ENCODE measurements at regions not wholly inside any gene's neighbourhood (a gene's known extent, or its start where the extent isn't known, plus 50 kb on each side); places are given as distances from the start of the nearest gene placed in this dataset.

GRCh38 chr3:30102356-30102755 lies 504.0 kb upstream of the TGFBR2 start:
- no peak for TF ChIP-seq CTCF (conservative IDR thresholded peaks at IDR 0.05)
- H3K27me3 Mint-ChIP-seq (ENCODE audit: low read depth), result no peaks in the 10 kb centered on the region
- DNase-seq (ENCODE audit: low read depth, low spot score), result no peak
- H3K27ac Mint-ChIP-seq (ENCODE audit: unreplicated experiment), result no peak overlapping the region
- peaks cover 16% of the 10 kb centered on the region for H3K36me3 Mint-ChIP-seq (ENCODE audit: low read depth)
- peaks cover 27% of the 10 kb centered on the region for H3K4me1 Mint-ChIP-seq
- peaks cover 16% of the 10 kb centered on the region for H3K9me3 Mint-ChIP-seq
- no peak overlapping the region for H3K4me3 Mint-ChIP-seq

GRCh38 chr3:30103186-30103585 lies 503.2 kb upstream of the TGFBR2 start:
- peaks cover 16% of the 10 kb centered on the region for H3K36me3 Mint-ChIP-seq (ENCODE audit: low read depth)
- DNase-seq (ENCODE audit: low read depth, low spot score), result no peak
- H3K4me3 Mint-ChIP-seq, result no peak overlapping the region
- peaks cover 16% of the 10 kb centered on the region for H3K9me3 Mint-ChIP-seq
- peaks cover 25% of the 10 kb centered on the region for H3K4me1 Mint-ChIP-seq
- H3K27ac Mint-ChIP-seq (ENCODE audit: unreplicated experiment), result no peak overlapping the region
- TF ChIP-seq CTCF (conservative IDR thresholded peaks at IDR 0.05), result no peak
- no peaks in the 10 kb centered on the region for H3K27me3 Mint-ChIP-seq (ENCODE audit: low read depth)

GRCh38 chr3:30107531-30107930 lies 498.9 kb upstream of the TGFBR2 start:
- Mint-ChIP-seq H3K9me3 (peaks cover 11% of the 10 kb centered on the region), H3K36me3 (ENCODE audit: low read depth) (peaks cover 14% of the 10 kb centered on the region), H3K27ac (ENCODE audit: unreplicated experiment) (no peak overlapping the region), H3K4me3 (no peak overlapping the region), H3K27me3 (ENCODE audit: low read depth) (no peaks in the 10 kb centered on the region), H3K4me1 (no peaks in the 10 kb centered on the region)
- DNase-seq (ENCODE audit: low read depth, low spot score), result no peak
- TF ChIP-seq CTCF (conservative IDR thresholded peaks at IDR 0.05), result no peak

- H3K4me3 Mint-ChIP-seq, result no peak overlapping the region
- no peak for DNase-seq (ENCODE audit: low read depth, low spot score)
- no peaks in the 10 kb centered on the region for H3K27me3 Mint-ChIP-seq (ENCODE audit: low read depth)
- no peak for TF ChIP-seq CTCF (conservative IDR thresholded peaks at IDR 0.05)
- H3K4me1 Mint-ChIP-seq, result peaks cover 6% of the 10 kb centered on the region
- peak overlapping the region; percentile 40 for H3K27ac Mint-ChIP-seq (ENCODE audit: unreplicated experiment)
- no peaks in the 10 kb centered on the region for H3K36me3 Mint-ChIP-seq (ENCODE audit: low read depth)
- no peaks in the 10 kb centered on the region for H3K9me3 Mint-ChIP-seq
Observed at GRCh38 chr3:30112411-30112810, 494.0 kb upstream of the TGFBR2 start.

GRCh38 chr3:30112902-30113484 lies 493.4 kb upstream of the TGFBR2 start:
- peak; percentile 73 for TF ChIP-seq CTCF (conservative IDR thresholded peaks at IDR 0.05)
- no peak overlapping the region for H3K4me3 Mint-ChIP-seq
- H3K9me3 Mint-ChIP-seq, result no peaks in the 10 kb centered on the region
- peaks cover 6% of the 10 kb centered on the region for H3K4me1 Mint-ChIP-seq
- no peak overlapping the region for H3K27ac Mint-ChIP-seq (ENCODE audit: unreplicated experiment)
- DNase-seq (ENCODE audit: low read depth, low spot score), result no peak
- H3K27me3 Mint-ChIP-seq (ENCODE audit: low read depth), result no peaks in the 10 kb centered on the region
- no peaks in the 10 kb centered on the region for H3K36me3 Mint-ChIP-seq (ENCODE audit: low read depth)
